ENCODE measurements at regions not wholly inside any gene's neighbourhood (a gene's known extent, or its start where the extent isn't known, plus 50 kb on each side); places are given as distances from the start of the nearest gene placed in this dataset.
A peak's percentile ranks its signal among the peaks of the same experiment; 100 is the strongest.
"Not testable (repeated sequence)": the region's sequence is repeated elsewhere in the genome, so short reads cannot be mapped to it uniquely, and the experiment has no call there.

- DNase-seq: no peak
Observed at GRCh38 chr11:37929100-37929653, 1331.1 kb upstream of the RAG2 start.

GRCh38 chr11:37926772-37927171 lies 1328.7 kb upstream of the RAG2 start:
- no peak for DNase-seq

- no peak for DNase-seq
Observed at GRCh38 chr11:37916331-37916730, 1318.3 kb upstream of the RAG2 start.

- DNase-seq: no peak
Observed at GRCh38 chr11:37914859-37915258, 1316.8 kb upstream of the RAG2 start.

GRCh38 chr11:37908219-37908548 lies 1310.1 kb upstream of the RAG2 start:
- no peak for DNase-seq

- DNase-seq: no peak
Observed at GRCh38 chr11:37907436-37908218, 1309.6 kb upstream of the RAG2 start.

- no peak for DNase-seq
Observed at GRCh38 chr11:37905707-37906417, 1307.8 kb upstream of the RAG2 start.

GRCh38 chr11:37896016-37896415 lies 1298.0 kb upstream of the RAG2 start:
- DNase-seq: no peak

GRCh38 chr11:37881741-37882140 lies 1283.7 kb upstream of the RAG2 start:
- no peak for DNase-seq

- no peak for DNase-seq
Observed at GRCh38 chr11:37861671-37862070, 1263.6 kb upstream of the RAG2 start.

GRCh38 chr11:37858806-37859537 lies 1260.9 kb upstream of the RAG2 start:
- not testable (repeated sequence) for DNase-seq

- no peak for DNase-seq
Observed at GRCh38 chr11:37858398-37858797, 1260.4 kb upstream of the RAG2 start.

- DNase-seq: no peak
Observed at GRCh38 chr11:37857726-37858125, 1259.7 kb upstream of the RAG2 start.

- DNase-seq: no peak
Observed at GRCh38 chr11:37849706-37850105, 1251.7 kb upstream of the RAG2 start.

- no peak for DNase-seq
Observed at GRCh38 chr11:37843603-37844002, 1245.6 kb upstream of the RAG2 start.

- no peak for DNase-seq
Observed at GRCh38 chr11:37841016-37841415, 1243.0 kb upstream of the RAG2 start.

GRCh38 chr11:37840345-37840744 lies 1242.3 kb upstream of the RAG2 start:
- not testable (repeated sequence) for DNase-seq

GRCh38 chr11:37830529-37830928 lies 1232.5 kb upstream of the RAG2 start:
- no peak for DNase-seq

- peak in 1 of 56 donors; percentile 5 for DNase-seq
Observed at GRCh38 chr11:37817727-37818270, 1219.8 kb upstream of the RAG2 start.

- no peak for DNase-seq
Observed at GRCh38 chr11:37812281-37812880, 1214.3 kb upstream of the RAG2 start.

GRCh38 chr11:37811349-37811748 lies 1213.3 kb upstream of the RAG2 start:
- DNase-seq: no peak
